ENCODE measurements at regions not wholly inside any gene's neighbourhood (a gene's known extent, or its start where the extent isn't known, plus 50 kb on each side); places are given as distances from the start of the nearest gene placed in this dataset.

DNA sequence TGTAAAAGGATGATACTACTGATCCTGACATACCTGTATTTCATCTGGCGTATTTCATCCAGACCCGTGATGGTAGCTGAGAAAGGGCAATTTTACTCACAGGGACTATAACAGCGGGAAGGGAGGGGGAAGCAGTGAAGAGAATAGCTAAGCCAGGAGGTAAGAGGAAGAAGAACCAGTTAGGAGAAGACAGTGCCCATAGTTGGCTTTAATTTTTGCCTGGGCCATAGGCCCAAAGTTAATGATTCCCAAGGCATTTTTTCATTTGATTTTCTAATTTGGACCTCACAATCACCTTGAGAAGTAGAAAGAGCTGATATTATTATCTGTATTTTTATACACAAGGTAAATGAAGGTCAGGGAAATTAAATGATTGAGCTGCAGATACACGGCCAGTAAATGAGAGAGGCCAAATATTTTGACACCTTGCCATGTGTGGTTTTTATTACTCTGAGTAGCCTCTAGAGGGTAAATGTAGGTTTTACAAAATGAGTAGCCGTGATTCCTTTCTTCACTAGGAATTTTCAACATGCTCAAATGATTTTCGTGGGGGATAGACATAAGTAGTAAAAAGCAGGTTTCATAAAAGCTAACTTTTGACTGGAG is 382.2 kb downstream of the FUT8 start:
- DNase-seq = no peak

DNA sequence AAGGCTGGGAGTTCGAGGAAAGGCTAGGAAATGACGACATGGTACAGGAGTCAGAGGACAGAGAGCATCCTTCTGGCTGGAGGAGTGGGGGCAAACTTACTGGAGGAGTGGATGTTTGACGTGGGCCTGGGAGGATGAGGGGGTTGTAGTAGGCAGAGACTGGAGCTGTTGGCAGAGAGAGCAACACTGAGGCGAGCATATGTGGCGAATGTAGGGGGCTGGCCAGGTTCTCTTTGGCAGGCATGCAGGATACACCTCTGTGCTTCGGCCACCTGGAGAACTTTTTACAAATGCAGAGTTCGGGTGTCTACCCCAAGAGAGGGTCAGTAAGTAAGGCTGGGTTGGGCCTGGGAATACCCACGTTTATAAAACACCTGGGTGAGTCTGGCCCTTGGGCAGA is 385.7 kb downstream of the FUT8 start:
- no peak for DNase-seq

DNA sequence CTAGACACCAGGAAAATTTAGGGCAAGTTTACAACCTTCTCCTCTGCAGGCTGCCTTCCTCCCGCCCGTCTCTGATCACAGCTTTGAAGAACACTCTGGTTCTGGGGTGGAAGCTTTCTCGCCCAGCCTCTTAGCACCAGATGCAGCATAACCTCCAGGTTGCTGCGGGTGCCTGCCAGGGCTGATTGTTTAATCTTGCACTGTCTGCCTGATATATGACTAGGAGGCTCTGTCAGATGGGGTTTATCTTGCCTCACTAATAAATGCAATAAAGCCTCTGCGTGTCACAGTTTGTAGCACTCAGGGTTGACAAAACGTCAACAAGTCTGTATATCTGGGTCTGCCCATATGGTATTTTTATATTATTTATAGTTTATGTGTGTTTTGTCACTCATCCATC is 388.2 kb downstream of the FUT8 start:
- no peak for DNase-seq

DNA sequence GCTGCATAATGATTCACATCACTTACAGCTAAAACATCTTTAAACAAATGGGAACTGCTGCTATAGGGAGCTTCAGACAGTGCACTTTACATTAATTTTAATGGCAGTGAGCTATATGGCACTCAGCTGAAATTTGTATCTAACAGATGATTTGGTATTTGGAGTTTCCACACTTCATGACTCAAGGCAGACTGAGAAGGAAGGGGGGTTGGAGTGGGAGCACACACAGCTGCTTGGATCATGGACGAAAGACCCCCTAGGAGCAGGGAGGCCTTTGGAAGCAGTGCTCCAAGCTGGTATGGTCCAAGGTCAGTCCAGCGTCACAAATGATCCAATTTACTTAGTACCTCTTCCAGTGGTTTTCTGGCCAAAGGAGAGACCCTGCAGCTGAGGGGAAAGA is 389.7 kb downstream of the FUT8 start:
- DNase-seq = no peak

GRCh38 chr14:65803885-65804284 is 391.4 kb downstream of the FUT8 start:
- DNase-seq = no peak

DNA sequence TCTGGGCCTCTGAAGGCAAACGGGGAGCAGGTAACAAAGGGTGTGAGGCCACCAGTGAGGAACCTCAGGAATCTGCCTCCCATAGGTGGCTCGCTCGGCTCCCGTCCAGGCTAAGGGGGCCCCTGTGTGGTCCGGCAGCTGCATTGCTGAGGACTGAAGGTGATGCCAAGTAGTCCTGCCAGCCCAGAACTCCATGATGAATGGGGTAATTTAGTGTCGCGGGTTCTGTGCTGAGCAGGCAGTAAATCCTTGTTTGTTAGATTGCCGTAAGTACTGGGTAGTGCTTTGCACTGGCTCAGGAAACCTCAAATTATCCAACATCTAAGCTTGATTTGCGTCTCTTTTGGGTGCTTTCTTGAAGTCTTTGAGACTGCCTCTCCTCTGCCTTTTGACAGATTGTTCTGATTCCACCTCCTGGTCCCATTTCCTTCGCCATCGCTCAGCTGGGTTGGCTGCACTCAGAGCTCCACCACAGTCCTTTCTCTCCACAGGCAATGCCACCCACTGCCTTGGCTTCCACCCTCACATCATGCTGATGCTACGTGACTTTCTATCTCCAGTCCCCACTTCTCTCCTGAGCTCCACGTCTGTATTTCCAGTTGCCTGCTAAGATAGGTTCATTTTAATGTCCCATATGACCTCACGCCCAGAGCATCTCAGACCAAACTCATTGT is 392.0 kb downstream of the FUT8 start:
- DNase-seq = no peak

GRCh38 chr14:65805113-65805473 is 392.6 kb downstream of the FUT8 start:
- no peak for DNase-seq

DNA sequence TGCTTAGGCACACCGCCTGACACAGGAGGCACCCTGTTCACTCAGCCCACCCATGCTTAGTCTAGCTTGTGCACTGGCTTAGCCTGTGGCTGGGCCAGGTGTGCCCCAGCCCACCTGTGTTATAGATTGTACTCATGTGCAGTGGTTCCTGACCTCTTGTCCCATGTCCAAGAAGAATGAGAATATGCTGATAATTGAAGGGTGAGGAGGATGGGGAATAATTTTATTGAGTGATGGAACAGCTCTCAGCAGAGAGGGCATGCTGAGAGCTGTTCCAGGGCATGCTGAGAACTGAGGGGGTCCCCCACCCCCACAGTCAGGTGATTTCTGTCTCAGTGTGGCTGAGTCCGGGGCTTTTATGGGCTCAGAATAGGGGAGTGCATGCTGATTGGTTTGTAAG is 395.9 kb downstream of the FUT8 start:
- DNase-seq = no peak

GRCh38 chr14:65810322-65810721 is 397.8 kb downstream of the FUT8 start:
- no peak for DNase-seq

DNA sequence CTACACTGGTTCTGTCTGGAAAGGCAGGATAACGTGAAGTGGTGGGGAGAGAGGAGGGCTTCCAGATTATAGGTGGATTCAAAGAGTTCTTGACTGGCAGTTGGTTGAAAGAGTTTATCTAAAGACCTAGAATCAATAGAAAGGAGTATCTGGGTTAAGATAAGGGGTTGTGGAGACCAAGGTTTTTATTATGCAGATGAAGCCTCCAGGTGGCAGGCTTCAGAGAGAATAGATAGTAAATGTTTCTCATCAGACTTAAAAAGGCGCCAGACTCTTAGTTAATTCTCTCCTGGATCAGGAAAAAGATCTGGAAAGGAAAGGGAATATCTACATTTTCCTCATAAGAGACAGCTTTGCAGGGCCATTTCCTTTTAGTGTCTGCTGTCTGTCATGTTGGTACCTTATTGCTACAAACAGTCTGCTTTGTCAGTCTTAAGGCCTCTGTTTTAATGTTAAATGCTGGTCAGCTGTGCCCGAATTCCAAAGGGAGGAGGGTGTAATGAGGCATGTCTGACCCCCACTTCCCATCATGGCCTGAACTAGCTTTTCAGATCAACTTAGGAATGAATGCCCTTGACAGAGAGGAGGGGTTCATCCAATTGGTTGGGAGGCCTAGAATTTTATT is 401.3 kb downstream of the FUT8 start:
- DNase-seq = no peak

DNA sequence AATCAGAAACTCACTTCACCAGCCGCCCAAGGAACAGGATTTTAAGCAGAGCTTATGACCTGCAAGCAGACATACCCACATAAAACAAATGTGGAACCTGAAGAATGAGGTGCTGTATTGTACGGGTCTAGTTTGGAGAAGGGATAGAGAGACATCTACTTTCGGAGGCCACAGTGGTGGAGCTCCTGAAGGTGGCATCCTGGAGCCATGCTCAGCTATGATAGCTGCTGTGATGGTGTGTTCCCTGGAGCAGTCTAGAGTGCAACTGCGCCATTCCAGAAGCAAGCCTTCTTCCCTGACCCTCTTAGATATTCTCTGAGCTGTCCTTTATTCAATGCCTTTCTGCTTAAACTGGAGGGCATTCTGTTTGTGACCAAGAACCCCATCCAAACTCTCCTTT is 402.6 kb downstream of the FUT8 start:
- no peak for DNase-seq

DNA sequence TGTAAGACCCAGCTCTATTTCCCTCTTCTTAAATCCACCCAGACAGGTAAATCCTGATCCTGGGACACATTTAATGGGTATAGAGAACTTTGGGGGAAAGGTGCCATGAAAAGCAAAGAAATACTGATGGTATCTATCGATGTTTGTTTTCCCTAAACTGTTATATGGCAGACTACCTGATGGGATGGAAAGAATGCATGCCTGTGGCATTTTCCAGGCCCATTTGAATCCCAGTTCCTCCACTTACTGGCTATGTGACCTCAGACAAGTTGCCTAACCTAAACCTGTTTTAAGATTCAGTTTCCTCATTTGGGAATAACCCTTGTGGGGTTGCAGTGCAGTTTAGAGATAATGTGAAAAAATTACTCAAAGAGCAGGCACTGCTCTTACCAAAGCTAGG is 404.5 kb downstream of the FUT8 start:
- no peak for DNase-seq

GRCh38 chr14:65819569-65819968 is 407.0 kb downstream of the FUT8 start:
- DNase-seq = no peak

- no peak for DNase-seq
These were observed 408.8 kb downstream of the FUT8 start for GRCh38 chr14:65821224-65821753.

DNA sequence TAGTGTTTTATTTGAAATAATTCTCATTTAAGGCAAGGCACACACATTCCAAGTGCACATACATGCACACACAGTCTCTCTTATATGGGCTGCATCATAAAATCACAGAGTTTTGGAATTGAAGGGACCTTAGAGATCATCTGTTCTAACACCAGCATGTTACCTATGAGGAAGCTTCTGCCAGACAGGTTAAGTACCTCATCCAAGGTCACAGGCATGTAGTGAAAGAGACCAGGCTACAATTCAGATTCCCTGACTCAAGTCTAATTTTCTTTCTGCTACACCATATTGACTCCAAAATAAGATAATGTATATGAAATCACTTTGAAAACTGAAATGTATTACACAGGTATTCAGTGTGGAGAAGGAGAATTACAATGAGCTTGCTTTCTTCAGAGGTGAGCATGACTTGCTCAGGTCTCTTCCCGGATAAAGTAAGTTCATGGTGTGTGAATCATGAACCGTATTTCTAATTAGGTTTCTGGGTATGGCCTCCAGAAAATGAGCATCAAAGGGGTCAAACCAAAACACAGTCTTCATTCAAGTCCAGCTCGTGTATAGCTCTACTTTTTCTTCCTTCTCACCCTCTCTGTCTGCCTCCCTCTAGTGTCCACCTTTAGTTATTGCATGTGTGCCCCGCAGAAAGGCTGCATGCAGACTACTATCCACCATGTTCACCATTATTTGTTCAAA is 411.9 kb downstream of the FUT8 start:
- peak; percentile 27 to 67 for DNase-seq

GRCh38 chr14:65824978-65825299 is 412.4 kb downstream of the FUT8 start:
- no peak for DNase-seq

GRCh38 chr14:65826946-65827345 is 414.4 kb downstream of the FUT8 start:
- DNase-seq = no peak

DNA sequence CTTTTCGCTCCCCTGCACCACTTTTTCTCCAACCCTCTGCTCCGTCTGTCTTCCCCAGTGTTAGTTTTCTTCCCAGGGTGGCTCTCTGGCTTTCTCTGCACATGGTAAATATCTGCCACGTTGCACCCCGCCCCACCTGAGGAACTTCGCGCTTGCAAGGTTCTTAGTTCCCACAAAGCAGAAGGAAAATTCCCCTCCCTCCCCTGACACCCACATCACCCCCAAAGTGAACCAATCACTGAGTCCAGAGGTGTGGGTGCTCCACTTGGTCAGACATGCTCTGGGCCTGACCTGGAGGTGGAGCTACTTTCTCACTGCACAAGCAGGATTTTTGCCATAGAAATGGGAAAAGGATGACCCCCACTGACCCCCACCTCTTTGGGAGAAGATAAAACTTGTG is 415.0 kb downstream of the FUT8 start:
- DNase-seq = no peak

DNA sequence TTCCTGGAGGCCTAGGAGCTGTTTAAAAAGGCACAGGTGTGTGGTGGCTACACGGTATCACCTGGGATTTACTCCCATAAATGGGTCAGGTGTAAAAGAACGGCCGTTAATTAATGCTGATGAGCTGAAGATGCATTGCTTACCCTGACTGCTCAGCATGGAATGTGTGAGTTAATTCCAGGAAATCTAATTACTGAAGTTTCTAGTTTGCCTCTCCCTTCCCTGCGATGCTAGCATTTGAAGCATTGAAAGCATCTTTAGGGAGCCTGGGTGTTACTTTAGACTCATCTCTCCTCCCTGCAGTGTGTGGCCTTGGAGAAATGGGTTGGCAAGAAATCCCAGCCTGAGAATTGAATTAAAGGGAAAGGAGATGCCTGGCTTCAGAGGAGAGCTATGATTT is 415.9 kb downstream of the FUT8 start:
- DNase-seq = no peak

- DNase-seq = no peak
These were observed 420.1 kb downstream of the FUT8 start for GRCh38 chr14:65832431-65833266.

DNA sequence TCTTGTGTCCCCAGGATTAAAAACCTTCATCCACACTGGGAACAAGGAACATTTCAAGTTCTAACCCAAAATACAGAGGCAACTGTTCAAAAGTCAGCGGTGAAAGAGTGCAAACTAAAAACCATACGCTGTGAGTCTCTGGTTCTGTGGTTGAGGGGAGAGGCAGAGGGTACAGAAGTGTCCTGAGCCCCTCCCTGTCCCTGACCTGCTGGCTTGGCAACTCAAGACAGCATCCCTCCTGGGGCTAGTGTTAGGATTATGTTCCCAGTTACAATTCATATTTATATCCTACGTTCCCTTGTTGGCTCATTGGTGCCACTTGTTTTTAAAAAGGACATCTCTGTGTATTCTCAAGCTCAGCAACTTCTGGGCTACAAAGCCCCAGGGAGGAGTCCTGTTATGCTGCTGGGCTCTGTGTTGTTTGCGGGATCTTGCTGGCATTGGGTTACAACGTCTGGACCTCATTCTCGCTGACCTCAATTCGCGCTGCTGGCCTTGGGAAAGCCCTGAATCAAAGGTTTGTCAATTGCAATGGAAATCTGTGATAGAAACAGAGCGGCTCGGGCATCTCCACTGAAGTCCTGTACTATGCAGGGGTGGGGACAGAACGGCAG is 420.8 kb downstream of the FUT8 start:
- no peak for DNase-seq

- no peak for DNase-seq
These were observed 421.5 kb downstream of the FUT8 start for GRCh38 chr14:65834051-65834450.

DNA sequence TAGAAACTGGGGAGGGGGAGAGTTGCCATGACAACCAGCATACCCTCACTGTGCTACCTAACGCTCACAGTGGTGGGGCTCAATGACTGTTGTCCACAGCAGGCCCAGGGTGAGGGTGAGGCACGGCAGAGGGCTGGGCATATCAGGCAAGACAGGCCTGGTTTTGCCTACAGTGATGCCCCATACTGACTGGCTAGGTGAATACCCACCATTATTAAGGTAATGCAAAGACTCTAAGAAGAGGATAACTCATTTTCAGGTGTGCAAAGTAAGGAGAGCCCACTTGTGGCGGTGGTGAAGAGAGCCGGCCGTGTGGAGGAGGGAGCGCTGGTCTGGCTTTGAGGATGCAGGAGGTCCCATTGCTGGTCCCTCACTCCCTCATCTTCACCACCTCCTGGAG is 422.3 kb downstream of the FUT8 start:
- DNase-seq = no peak

Data from activated CD4-positive, alpha-beta T cell treated with anti-CD3 and anti-CD28 coated beads for 4 hours (primary cell).